ENCODE measurements at regions not wholly inside any gene's neighbourhood (a gene's known extent, or its start where the extent isn't known, plus 50 kb on each side); places are given as distances from the start of the nearest gene placed in this dataset.

- Histone ChIP-seq H3K4me3 (ENCODE audit: low read depth, low read length) (no peak overlapping the region), H3K4me1 (ENCODE audit: control insufficient read depth, insufficient read depth, low read length) (no peaks in the 10 kb centered on the region), H3K36me3 (ENCODE audit: control insufficient read depth in 2 of 2, insufficient read depth in 1 of 2, low read length in 2 of 2) (no peaks in the 10 kb centered on the region), H3K9me3 (ENCODE audit: control insufficient read depth, insufficient read depth, low read depth, low read length) (no peaks in the 10 kb centered on the region), H3K27ac (ENCODE audit: extremely low read depth, low read depth, low read length) (no peak overlapping the region)
- POLR2A ChIA-PET: no interaction called here
- CTCF ChIA-PET: no interaction called here
- TF ChIP-seq ZNF488 (tag by site-specific recombination; IDR thresholded peaks at IDR 0.05): no peak
- TF ChIP-seq ZSCAN18 (tag by site-specific recombination; IDR thresholded peaks at IDR 0.05): no peak
- no peak for TF ChIP-seq TRIM28 (IDR thresholded peaks at IDR 0.05; ENCODE audit: borderline replicate concordance, low read length)
- no peak for TF ChIP-seq ZNF416 (tag by site-specific recombination; IDR thresholded peaks at IDR 0.05)
- no peak for TF ChIP-seq MZF1 (tag by site-specific recombination; IDR thresholded peaks at IDR 0.05; ENCODE audit: borderline replicate concordance)
- no peak for TF ChIP-seq HIC1 (tag by site-specific recombination; IDR thresholded peaks at IDR 0.05)
- no peak for TF ChIP-seq ELK4 (IDR thresholded peaks at IDR 0.05; ENCODE audit: borderline replicate concordance, low read depth, low read length)
- TF ChIP-seq ZNF391 (tag by site-specific recombination; IDR thresholded peaks at IDR 0.05; ENCODE audit: borderline replicate concordance, low read depth): no peak
- no peak for TF ChIP-seq ZNF354C (tag by site-specific recombination; IDR thresholded peaks at IDR 0.05; ENCODE audit: borderline replicate concordance, low read depth)
These were observed 341.7 kb upstream of the KCNH8 start for GRCh38 chr3:18806633-18807032.

- no peak overlapping the region for H3K27ac ChIP-seq (ENCODE audit: extremely low read depth, low read depth, low read length)
- H3K36me3 ChIP-seq (ENCODE audit: control insufficient read depth in 2 of 2, insufficient read depth in 1 of 2, low read length in 2 of 2): no peaks in the 10 kb centered on the region
- ChIA-PET CTCF (no interaction called here), POLR2A (no interaction called here)
- no peaks in the 10 kb centered on the region for H3K4me1 ChIP-seq (ENCODE audit: control insufficient read depth, insufficient read depth, low read length)
- no peak for TF ChIP-seq ZNF626 (tag by site-specific recombination; IDR thresholded peaks at IDR 0.05)
- no peaks in the 10 kb centered on the region for H3K9me3 ChIP-seq (ENCODE audit: control insufficient read depth, insufficient read depth, low read depth, low read length)
- H3K4me3 ChIP-seq (ENCODE audit: low read depth, low read length): no peak overlapping the region
These were observed 350.9 kb upstream of the KCNH8 start for GRCh38 chr3:18797378-18797777.

- Histone ChIP-seq H3K27ac (ENCODE audit: extremely low read depth, low read depth, low read length) (no peak overlapping the region), H3K36me3 (ENCODE audit: control insufficient read depth in 2 of 2, insufficient read depth in 1 of 2, low read length in 2 of 2) (no peaks in the 10 kb centered on the region), H3K4me1 (ENCODE audit: control insufficient read depth, insufficient read depth, low read length) (no peaks in the 10 kb centered on the region), H3K9me3 (ENCODE audit: control insufficient read depth, insufficient read depth, low read depth, low read length) (no peaks in the 10 kb centered on the region), H3K4me3 (ENCODE audit: low read depth, low read length) (no peak overlapping the region)
- POLR2A ChIA-PET: no interaction called here
- TF ChIP-seq ZNF549 (tag by site-specific recombination; IDR thresholded peaks at IDR 0.05) (no peak), ZNF521 (tag by site-specific recombination; IDR thresholded peaks at IDR 0.05) (no peak), BCL11A (tag by site-specific recombination; IDR thresholded peaks at IDR 0.05; ENCODE audit: low read depth) (no peak)
- CTCF ChIA-PET: no interaction called here
These were observed 353.2 kb upstream of the KCNH8 start for GRCh38 chr3:18795078-18795477.

- H3K4me1 ChIP-seq (ENCODE audit: control insufficient read depth, insufficient read depth, low read length): no peaks in the 10 kb centered on the region
- no peak overlapping the region for H3K27ac ChIP-seq (ENCODE audit: extremely low read depth, low read depth, low read length)
- no peak overlapping the region for H3K4me3 ChIP-seq (ENCODE audit: low read depth, low read length)
- no peaks in the 10 kb centered on the region for H3K9me3 ChIP-seq (ENCODE audit: control insufficient read depth, insufficient read depth, low read depth, low read length)
- H3K36me3 ChIP-seq (ENCODE audit: control insufficient read depth in 2 of 2, insufficient read depth in 1 of 2, low read length in 2 of 2): no peaks in the 10 kb centered on the region
- POLR2A ChIA-PET: no interaction called here
- CTCF ChIA-PET: no interaction called here
- TF ChIP-seq ZNF354C (tag by site-specific recombination; IDR thresholded peaks at IDR 0.05; ENCODE audit: borderline replicate concordance, low read depth): no peak
- no peak for TF ChIP-seq ATF2 (tag by site-specific recombination; IDR thresholded peaks at IDR 0.05; ENCODE audit: low read depth)
- no peak for TF ChIP-seq GLI2 (tag by site-specific recombination; IDR thresholded peaks at IDR 0.05; ENCODE audit: borderline replicate concordance, low read depth)
- no peak for TF ChIP-seq ZXDB (tag by site-specific recombination; IDR thresholded peaks at IDR 0.05)
- TF ChIP-seq EGR2 (tag by site-specific recombination; IDR thresholded peaks at IDR 0.05; ENCODE audit: low read depth): no peak
- TF ChIP-seq ZSCAN18 (tag by site-specific recombination; IDR thresholded peaks at IDR 0.05): no peak
- TF ChIP-seq ZNF114 (tag by site-specific recombination; IDR thresholded peaks at IDR 0.05): no peak
- no peak for TF ChIP-seq ZNF138 (tag by site-specific recombination; IDR thresholded peaks at IDR 0.05; ENCODE audit: borderline replicate concordance)
- TF ChIP-seq ZNF157 (tag by site-specific recombination; IDR thresholded peaks at IDR 0.05): no peak
These were observed 356.6 kb upstream of the KCNH8 start for GRCh38 chr3:18791752-18792151.

Data from HEK293 (cell line).